Astrocyte (in vitro differentiated cells and primary cell): ENCODE measurements at regions not wholly inside any gene's neighbourhood (a gene's known extent, or its start where the extent isn't known, plus 50 kb on each side); places are given as distances from the start of the nearest gene placed in this dataset.

ENCODE experiments used
- DNase-seq: peaks from one replicate; pipeline ENCODE4 v3.0.0-alpha.2; 2010; ENCODE audit warnings: low read depth
- FAIRE-seq: peaks from 2 replicates; lab custom pipeline; 2011; peaks lifted over from hg19 to GRCh38; lab: Jason Lieb, UNC
- H2AFZ ChIP-seq: 2 replicates; pipeline ENCODE4 v1.6.0; 2012; ENCODE audit warnings: low read depth, low read length, inconsistent platforms
- H3K27ac ChIP-seq: 2 replicates; pipeline ENCODE4 v1.5.1; 2011; ENCODE audit warnings: low read depth, low read length, inconsistent platforms
- H3K27me3 ChIP-seq: 2 replicates; pipeline ENCODE4 v1.6.0; 2011; ENCODE audit warnings: low read length, inconsistent platforms; ENCODE audit not compliant: insufficient read depth
- H3K36me3 ChIP-seq: 2 replicates; pipeline ENCODE4 v1.5.1; 2011; ENCODE audit warnings: low read length, inconsistent platforms; ENCODE audit not compliant: insufficient read depth
- H3K4me1 ChIP-seq: 2 replicates; pipeline ENCODE4 v1.5.1; 2011; ENCODE audit warnings: low read length, inconsistent platforms; ENCODE audit not compliant: insufficient read depth
- H3K4me2 ChIP-seq: 2 replicates; pipeline ENCODE4 v1.6.0; 2012; ENCODE audit warnings: low read length, inconsistent platforms
- H3K4me3 ChIP-seq: 2 replicates; pipeline ENCODE4 v1.5.1; 2011; ENCODE audit warnings: low read depth, mild to moderate bottlenecking, low read length, inconsistent platforms; ENCODE audit not compliant: insufficient read depth
- H3K79me2 ChIP-seq: 2 replicates; pipeline ENCODE4 v1.6.0; 2012; ENCODE audit warnings: mild to moderate bottlenecking, low read length, inconsistent platforms; ENCODE audit not compliant: insufficient read depth
- H3K9ac ChIP-seq: 2 replicates; pipeline ENCODE4 v1.6.0; 2012; ENCODE audit warnings: mild to moderate bottlenecking, low read length, inconsistent platforms
- H3K9me3 ChIP-seq: 2 replicates; pipeline ENCODE4 v1.5.1; 2012; ENCODE audit warnings: low read depth, mild to moderate bottlenecking, low read length, inconsistent platforms; ENCODE audit not compliant: insufficient read depth
- H4K20me1 ChIP-seq: 2 replicates; pipeline ENCODE4 v1.6.0; 2012; ENCODE audit warnings: low read length, inconsistent platforms; ENCODE audit not compliant: insufficient read depth
- H3K27ac Mint-ChIP-seq: one replicate; pipeline ENCODE4 v1.8.0; 2021; ENCODE audit warnings: mild to moderate bottlenecking, mixed read lengths; ENCODE audit not compliant: unreplicated experiment
- H3K27me3 Mint-ChIP-seq: one replicate; pipeline ENCODE4 v1.8.0; 2021; ENCODE audit warnings: low read depth, mixed read lengths; ENCODE audit not compliant: unreplicated experiment
- H3K36me3 Mint-ChIP-seq: one replicate; pipeline ENCODE4 v1.8.0; 2021; ENCODE audit warnings: low read depth, mixed read lengths; ENCODE audit not compliant: unreplicated experiment
- H3K4me1 Mint-ChIP-seq: one replicate; pipeline ENCODE4 v1.8.0; 2021; ENCODE audit warnings: low read depth, mixed read lengths; ENCODE audit not compliant: unreplicated experiment
- H3K4me3 Mint-ChIP-seq: one replicate; pipeline ENCODE4 v1.8.0; 2021; ENCODE audit warnings: mild to moderate bottlenecking, moderate library complexity, mixed read lengths; ENCODE audit not compliant: unreplicated experiment
- H3K9me3 Mint-ChIP-seq: one replicate; pipeline ENCODE4 v1.8.0; 2021; ENCODE audit warnings: mild to moderate bottlenecking, mixed read lengths; ENCODE audit not compliant: unreplicated experiment
- CTCF ChIP-seq: IDR thresholded peaks from 2 replicates; pipeline ENCODE4 v1.5.1; 2011; ENCODE audit warnings: low read depth, mild to moderate bottlenecking, inconsistent platforms, low read length, moderate library complexity; ENCODE audit not compliant: insufficient read depth
- EZH2 ChIP-seq: IDR thresholded peaks from 2 replicates; pipeline ENCODE4 v1.6.1; 2012; ENCODE audit warnings: mild to moderate bottlenecking, low read length, inconsistent platforms; ENCODE audit not compliant: insufficient read depth

DNA sequence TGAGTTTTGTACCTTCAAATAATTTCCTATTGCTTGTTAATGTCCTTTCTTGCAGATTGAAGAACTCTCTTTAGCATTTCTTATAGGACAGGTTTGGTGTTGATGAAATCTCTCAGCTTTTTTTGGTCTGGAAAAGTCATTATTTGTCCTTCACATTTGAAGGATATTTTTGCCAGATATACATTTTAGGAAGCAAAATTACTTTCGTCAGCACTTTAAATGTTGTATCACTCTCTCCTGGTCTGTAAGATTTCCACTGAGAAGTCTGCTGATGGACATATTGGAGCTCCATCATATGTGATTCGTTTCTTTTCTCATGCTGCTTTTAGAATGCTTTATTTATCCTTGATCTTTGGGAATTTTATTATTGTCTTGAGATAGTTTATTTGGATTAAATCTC, 105.5 kb downstream of the TNFSF13B start:
- TF ChIP-seq EZH2, result no peak
- TF ChIP-seq CTCF, result no peak
- Histone ChIP-seq H3K79me2 (no peaks in the 10 kb centered on the region), H3K9me3 (no peaks in the 10 kb centered on the region)

GRCh38 chr13:108375772-108376171, 106.3 kb downstream of the TNFSF13B start:
- Histone ChIP-seq H3K79me2 (no peaks in the 10 kb centered on the region), H2AFZ (no peak overlapping the region), H3K4me3 (no peak overlapping the region), H3K9ac (no peak overlapping the region), H3K9me3 (no peaks in the 10 kb centered on the region), H4K20me1 (no peaks in the 10 kb centered on the region), H3K27ac (no peak overlapping the region), H3K36me3 (no peaks in the 10 kb centered on the region), H3K4me2 (no peak overlapping the region), H3K27me3 (no peaks in the 10 kb centered on the region), H3K4me1 (no peaks in the 10 kb centered on the region)
- Mint-ChIP-seq H3K9me3 (peaks cover 2% of the 10 kb centered on the region), H3K4me1 (no peaks in the 10 kb centered on the region), H3K27ac (no peak overlapping the region), H3K4me3 (no peak overlapping the region), H3K27me3 (peaks cover 1% of the 10 kb centered on the region), H3K36me3 (no peaks in the 10 kb centered on the region)
- TF ChIP-seq EZH2 (no peak), CTCF (no peak)
- no peak for FAIRE-seq
- no peak for DNase-seq

More for the DNA sequence above, 105.5 kb downstream of the TNFSF13B start:
- Mint-ChIP-seq H3K27me3 (peaks cover 1% of the 10 kb centered on the region), H3K9me3 (peaks cover 2% of the 10 kb centered on the region), H3K4me1 (no peaks in the 10 kb centered on the region), H3K36me3 (no peaks in the 10 kb centered on the region), H3K27ac (no peak overlapping the region), H3K4me3 (no peak overlapping the region)
- Histone ChIP-seq H4K20me1 (no peaks in the 10 kb centered on the region), H3K36me3 (no peaks in the 10 kb centered on the region), H3K4me3 (no peak overlapping the region), H2AFZ (no peak overlapping the region), H3K9ac (no peak overlapping the region), H3K4me2 (no peak overlapping the region), H3K27me3 (no peaks in the 10 kb centered on the region), H3K27ac (no peak overlapping the region), H3K4me1 (no peaks in the 10 kb centered on the region)
- DNase-seq, result no peak
- no peak for FAIRE-seq

- FAIRE-seq, result no peak
- Mint-ChIP-seq H3K9me3 (peaks cover 2% of the 10 kb centered on the region), H3K4me1 (no peaks in the 10 kb centered on the region), H3K4me3 (no peak overlapping the region), H3K27me3 (peaks cover 1% of the 10 kb centered on the region), H3K27ac (no peak overlapping the region), H3K36me3 (no peaks in the 10 kb centered on the region)
- no peaks in the 10 kb centered on the region for H3K79me2 ChIP-seq
- H3K27ac ChIP-seq, result no peak overlapping the region
- no peaks in the 10 kb centered on the region for H4K20me1 ChIP-seq
- H3K4me3 ChIP-seq, result no peak overlapping the region
- DNase-seq, result no peak
- no peaks in the 10 kb centered on the region for H3K36me3 ChIP-seq
- H3K4me2 ChIP-seq, result no peak overlapping the region
- H3K27me3 ChIP-seq, result no peaks in the 10 kb centered on the region
- no peak overlapping the region for H3K9ac ChIP-seq
- no peak overlapping the region for H2AFZ ChIP-seq
- H3K4me1 ChIP-seq, result no peaks in the 10 kb centered on the region
- H3K9me3 ChIP-seq, result no peaks in the 10 kb centered on the region
- no peak for TF ChIP-seq EZH2
- TF ChIP-seq CTCF, result no peak
These were observed 106.8 kb downstream of the TNFSF13B start for GRCh38 chr13:108376308-108376707.
